ACHN (cell line): ENCODE measurements at regions not wholly inside any gene's neighbourhood (a gene's known extent, or its start where the extent isn't known, plus 50 kb on each side); places are given as distances from the start of the nearest gene placed in this dataset.

ENCODE experiments used
- DNase-seq: peaks from one replicate; pipeline ENCODE4 v3.0.0-alpha.2; 2015
- in situ Hi-C: cut with HindIII; loops from 2 replicates; pipeline ENCODE4 v1.10.0; 2017; ENCODE audit warnings: low sequenced_read_pairs, low pct_ligation_motif_present, low pct_unique_long_range_greater_than_20kb

GRCh38 chr9:129237164-129237611 lies 59.1 kb upstream of the IER5L start:
- peak; percentile 38 for DNase-seq

GRCh38 chr9:129236441-129237145 lies 58.5 kb upstream of the IER5L start:
- no peak for DNase-seq
- in situ Hi-C loops: no loop called here

More at GRCh38 chr9:129237164-129237611, 59.1 kb upstream of the IER5L start:
- in situ Hi-C loops: no loop called here

- no peak for DNase-seq
- in situ Hi-C loops: no loop called here
Observed at GRCh38 chr9:129235931-129236331, 57.9 kb upstream of the IER5L start.

- no peak for DNase-seq
Observed at GRCh38 chr9:129235041-129235930, 57.2 kb upstream of the IER5L start.

GRCh38 chr9:129234491-129234890 lies 56.4 kb upstream of the IER5L start:
- in situ Hi-C loops: no loop called here

More at GRCh38 chr9:129235041-129235930, 57.2 kb upstream of the IER5L start:
- in situ Hi-C loops: no loop called here

GRCh38 chr9:129232839-129233591 lies 55.0 kb upstream of the IER5L start:
- in situ Hi-C loops: no loop called here
- DNase-seq: no peak

More at GRCh38 chr9:129234491-129234890, 56.4 kb upstream of the IER5L start:
- no peak for DNase-seq

GRCh38 chr9:129231759-129232158 lies 53.7 kb upstream of the IER5L start:
- in situ Hi-C loops: no loop called here
- no peak for DNase-seq

- in situ Hi-C loops: no loop called here
- DNase-seq: no peak
Observed at GRCh38 chr9:129231022-129231739, 53.1 kb upstream of the IER5L start.

- in situ Hi-C loops: no loop called here
Observed at GRCh38 chr9:129230302-129230701, 52.2 kb upstream of the IER5L start.

More at GRCh38 chr9:129230302-129230701, 52.2 kb upstream of the IER5L start:
- no peak for DNase-seq
